ENCODE measurements at regions not wholly inside any gene's neighbourhood (a gene's known extent, or its start where the extent isn't known, plus 50 kb on each side); places are given as distances from the start of the nearest gene placed in this dataset.

GRCh38 chr16:62701426-62701825, 665.2 kb upstream of the CDH8 start:
- DNase-seq (ENCODE audit: low read depth, low spot score): no peak

GRCh38 chr16:62700426-62701294, 664.4 kb upstream of the CDH8 start:
- no peak for DNase-seq (ENCODE audit: low read depth, low spot score)

- DNase-seq (ENCODE audit: low read depth, low spot score): no peak
Observed at GRCh38 chr16:62692685-62693084, 656.4 kb upstream of the CDH8 start.

GRCh38 chr16:62681819-62682218, 645.6 kb upstream of the CDH8 start:
- no peak for DNase-seq (ENCODE audit: low read depth, low spot score)

- DNase-seq (ENCODE audit: low read depth, low spot score): no peak
Observed at GRCh38 chr16:62678796-62679195, 642.6 kb upstream of the CDH8 start.

GRCh38 chr16:62676306-62676705, 640.1 kb upstream of the CDH8 start:
- DNase-seq (ENCODE audit: low read depth, low spot score): no peak

GRCh38 chr16:62665269-62665668, 629.0 kb upstream of the CDH8 start:
- DNase-seq (ENCODE audit: low read depth, low spot score): no peak

GRCh38 chr16:62664566-62664965, 628.3 kb upstream of the CDH8 start:
- no peak for DNase-seq (ENCODE audit: low read depth, low spot score)

GRCh38 chr16:62661435-62661834, 625.2 kb upstream of the CDH8 start:
- no peak for DNase-seq (ENCODE audit: low read depth, low spot score)

- DNase-seq (ENCODE audit: low read depth, low spot score): no peak
Observed at GRCh38 chr16:62657116-62657515, 620.9 kb upstream of the CDH8 start.

- DNase-seq (ENCODE audit: low read depth, low spot score): no peak
Observed at GRCh38 chr16:62652441-62653120, 616.3 kb upstream of the CDH8 start.

- DNase-seq (ENCODE audit: low read depth, low spot score): no peak
Observed at GRCh38 chr16:62648256-62648655, 612.0 kb upstream of the CDH8 start.

GRCh38 chr16:62644030-62644812, 608.0 kb upstream of the CDH8 start:
- no peak for DNase-seq (ENCODE audit: low read depth, low spot score)

GRCh38 chr16:62642677-62643076, 606.4 kb upstream of the CDH8 start:
- no peak for DNase-seq (ENCODE audit: low read depth, low spot score)

- DNase-seq (ENCODE audit: low read depth, low spot score): no peak
Observed at GRCh38 chr16:62639890-62640289, 603.7 kb upstream of the CDH8 start.

- DNase-seq (ENCODE audit: low read depth, low spot score): no peak
Observed at GRCh38 chr16:62638964-62639870, 603.0 kb upstream of the CDH8 start.

GRCh38 chr16:62638324-62638911, 602.2 kb upstream of the CDH8 start:
- DNase-seq (ENCODE audit: low read depth, low spot score): no peak

GRCh38 chr16:62625326-62625725, 589.1 kb upstream of the CDH8 start:
- no peak for DNase-seq (ENCODE audit: low read depth, low spot score)

GRCh38 chr16:62620275-62620674, 584.0 kb upstream of the CDH8 start:
- no peak for DNase-seq (ENCODE audit: low read depth, low spot score)

- DNase-seq (ENCODE audit: low read depth, low spot score): no peak
Observed at GRCh38 chr16:62615526-62615925, 579.3 kb upstream of the CDH8 start.

- no peak for DNase-seq (ENCODE audit: low read depth, low spot score)
Observed at GRCh38 chr16:62610291-62610690, 574.1 kb upstream of the CDH8 start.
